ENCODE measurements at regions not wholly inside any gene's neighbourhood (a gene's known extent, or its start where the extent isn't known, plus 50 kb on each side); places are given as distances from the start of the nearest gene placed in this dataset.

GRCh38 chr2:19232312-19232711 lies 126.1 kb downstream of the OSR1 start:
- Histone ChIP-seq H3K4me3 (ENCODE audit: low read depth, low read length) (no peak overlapping the region), H3K27me3 (replicated peaks; ENCODE audit: control insufficient read depth, insufficient read depth, low read length) (no peaks in the 10 kb centered on the region), H3K36me3 (ENCODE audit: control insufficient read depth, insufficient read depth, low read length) (no peaks in the 10 kb centered on the region), H3K4me1 (peaks cover 8% of the 10 kb centered on the region), H3K9me3 (no peaks in the 10 kb centered on the region)
- Mint-ChIP-seq H3K9me3 (ENCODE audit: unreplicated experiment) (no peaks in the 10 kb centered on the region), H3K4me1 (ENCODE audit: low read depth, unreplicated experiment) (no peaks in the 10 kb centered on the region), H3K36me3 (ENCODE audit: insufficient read depth, unreplicated experiment) (no peaks in the 10 kb centered on the region), H3K27ac (ENCODE audit: unreplicated experiment) (no peak overlapping the region), H3K27me3 (ENCODE audit: insufficient read depth, unreplicated experiment) (no peaks in the 10 kb centered on the region), H3K4me3 (ENCODE audit: unreplicated experiment) (no peak overlapping the region)
- TF ChIP-seq CTCF (IDR thresholded peaks at IDR 0.05; ENCODE audit: insufficient read depth in 1 of 2, low read depth in 1 of 2, low read length in 1 of 2, severe bottlenecking in 1 of 2, unreplicated experiment in 1 of 2), result no peak
- DNase-seq, result peak; percentile 43 to 50
- CTCF ChIA-PET, result no interaction called here
- POLR2A ChIA-PET, result no interaction called here
- intact Hi-C loops (cut with micrococcal nuclease; ENCODE audit: unreplicated experiment), result loop anchor here (2.0 kb wide), 2 partner anchors 92 to 130 kb away; no protein-coding TSS in a partner anchor
- BruUV-seq (replicated peaks), result no TSS peak

- no peaks in the 10 kb centered on the region for H3K9me3 ChIP-seq
Measured at GRCh38 chr2:19231625-19232024, 126.8 kb downstream of the OSR1 start.

GRCh38 chr2:19230626-19231025 lies 127.8 kb downstream of the OSR1 start:
- Mint-ChIP-seq H3K9me3 (ENCODE audit: unreplicated experiment) (no peaks in the 10 kb centered on the region), H3K36me3 (ENCODE audit: insufficient read depth, unreplicated experiment) (no peaks in the 10 kb centered on the region), H3K27ac (ENCODE audit: unreplicated experiment) (no peak overlapping the region), H3K27me3 (ENCODE audit: insufficient read depth, unreplicated experiment) (no peaks in the 10 kb centered on the region), H3K4me1 (ENCODE audit: low read depth, unreplicated experiment) (no peaks in the 10 kb centered on the region), H3K4me3 (ENCODE audit: unreplicated experiment) (no peak overlapping the region)
- H3K27me3 ChIP-seq (replicated peaks; ENCODE audit: control insufficient read depth, insufficient read depth, low read length), result no peaks in the 10 kb centered on the region
- no peak for TF ChIP-seq CTCF (IDR thresholded peaks at IDR 0.05; ENCODE audit: insufficient read depth in 1 of 2, low read depth in 1 of 2, low read length in 1 of 2, severe bottlenecking in 1 of 2, unreplicated experiment in 1 of 2)
- no peak for DNase-seq
- no peak overlapping the region for H3K4me3 ChIP-seq (ENCODE audit: low read depth, low read length)
- no peaks in the 10 kb centered on the region for H3K9me3 ChIP-seq
- peaks cover 8% of the 10 kb centered on the region for H3K4me1 ChIP-seq
- H3K36me3 ChIP-seq (ENCODE audit: control insufficient read depth, insufficient read depth, low read length), result no peaks in the 10 kb centered on the region
- CTCF ChIA-PET, result no interaction called here
- POLR2A ChIA-PET, result no interaction called here
- intact Hi-C loops (cut with micrococcal nuclease; ENCODE audit: unreplicated experiment), result no loop called here
- BruUV-seq (replicated peaks), result no TSS peak

More at GRCh38 chr2:19231625-19232024, 126.8 kb downstream of the OSR1 start:
- H3K4me3 Mint-ChIP-seq (ENCODE audit: unreplicated experiment), result no peak overlapping the region
- Histone ChIP-seq H3K27me3 (replicated peaks; ENCODE audit: control insufficient read depth, insufficient read depth, low read length) (no peaks in the 10 kb centered on the region), H3K4me1 (peaks cover 8% of the 10 kb centered on the region), H3K36me3 (ENCODE audit: control insufficient read depth, insufficient read depth, low read length) (no peaks in the 10 kb centered on the region), H3K4me3 (ENCODE audit: low read depth, low read length) (no peak overlapping the region)
- TF ChIP-seq CTCF (IDR thresholded peaks at IDR 0.05; ENCODE audit: insufficient read depth in 1 of 2, low read depth in 1 of 2, low read length in 1 of 2, severe bottlenecking in 1 of 2, unreplicated experiment in 1 of 2), result no peak
- DNase-seq, result no peak
- no TSS peak for BruUV-seq (replicated peaks)
- no peak overlapping the region for H3K27ac Mint-ChIP-seq (ENCODE audit: unreplicated experiment)
- ChIA-PET CTCF (no interaction called here), POLR2A (no interaction called here)
- intact Hi-C loops (cut with micrococcal nuclease; ENCODE audit: unreplicated experiment), result loop anchor here (2.0 kb wide), 2 partner anchors 91 to 131 kb away; no protein-coding TSS in a partner anchor
- H3K9me3 Mint-ChIP-seq (ENCODE audit: unreplicated experiment), result no peaks in the 10 kb centered on the region
- H3K36me3 Mint-ChIP-seq (ENCODE audit: insufficient read depth, unreplicated experiment), result no peaks in the 10 kb centered on the region
- H3K4me1 Mint-ChIP-seq (ENCODE audit: low read depth, unreplicated experiment), result no peaks in the 10 kb centered on the region
- H3K27me3 Mint-ChIP-seq (ENCODE audit: insufficient read depth, unreplicated experiment), result no peaks in the 10 kb centered on the region
